ENCODE measurements at regions not wholly inside any gene's neighbourhood (a gene's known extent, or its start where the extent isn't known, plus 50 kb on each side); places are given as distances from the start of the nearest gene placed in this dataset.

DNA sequence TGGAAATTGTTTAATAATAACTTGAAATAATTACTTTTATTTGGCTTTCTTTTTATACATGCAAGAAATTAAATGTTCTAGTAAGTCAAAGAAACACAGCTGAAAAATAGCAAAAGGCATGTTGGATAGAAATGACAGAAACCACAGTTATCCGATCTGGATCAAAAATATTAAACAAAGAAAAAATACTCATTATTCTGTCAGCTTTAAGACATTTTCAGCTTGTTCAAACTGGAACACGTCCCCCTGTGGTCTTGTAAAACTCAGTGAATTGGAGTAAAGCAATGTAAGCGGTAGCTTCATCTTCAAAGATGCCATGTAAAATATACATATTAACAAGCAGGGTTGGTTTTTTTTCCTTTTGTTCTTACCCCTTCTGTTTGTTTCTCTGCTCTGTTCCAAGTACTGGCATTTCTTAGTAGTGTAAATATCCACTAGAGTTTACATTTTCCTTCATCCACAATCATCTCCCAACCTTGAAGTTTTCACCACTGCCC lies 223.4 kb downstream of the IGSF11 start:
- no peak for DNase-seq (ENCODE audit: low spot score)

DNA sequence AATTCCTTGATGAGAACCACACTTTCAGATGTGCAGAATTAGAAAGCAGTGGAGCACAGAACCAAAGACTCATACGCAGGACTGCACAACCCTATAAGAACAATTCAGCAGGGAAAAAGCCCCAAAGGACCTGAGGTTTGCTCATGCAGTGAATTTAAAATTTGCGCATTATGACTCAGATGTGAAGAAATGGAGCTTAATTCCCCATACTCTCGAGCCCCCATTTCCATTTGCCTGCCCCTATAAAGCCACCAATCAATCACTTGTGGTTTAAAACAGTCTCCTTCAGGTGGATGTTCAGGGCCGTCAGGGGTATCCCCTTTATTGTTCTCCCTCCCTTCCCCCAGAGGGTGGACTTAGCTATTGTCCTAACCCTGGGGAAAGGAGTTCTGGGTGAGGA lies 221.2 kb downstream of the IGSF11 start:
- no peak for DNase-seq (ENCODE audit: low spot score)

DNA sequence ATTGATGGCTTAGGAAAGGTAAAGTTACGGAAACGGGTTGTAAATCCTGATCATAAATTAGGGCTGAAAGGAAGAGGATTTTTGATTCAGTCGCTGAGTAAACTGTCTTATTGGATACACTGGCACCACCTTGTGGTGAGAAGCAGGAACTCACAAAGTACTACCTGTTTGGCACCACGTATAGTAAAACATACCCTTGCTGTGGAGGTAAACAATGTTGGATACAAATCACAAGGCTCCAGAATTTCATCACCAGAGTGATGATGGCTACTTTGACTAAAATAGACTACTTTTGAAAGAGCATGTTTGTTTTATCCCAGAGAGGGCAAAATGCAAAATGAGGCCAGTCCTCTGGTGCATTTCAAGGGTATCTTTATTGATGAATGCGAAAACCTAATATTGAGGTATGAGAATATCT lies 216.9 kb downstream of the IGSF11 start:
- no peak for DNase-seq (ENCODE audit: low spot score)

DNA sequence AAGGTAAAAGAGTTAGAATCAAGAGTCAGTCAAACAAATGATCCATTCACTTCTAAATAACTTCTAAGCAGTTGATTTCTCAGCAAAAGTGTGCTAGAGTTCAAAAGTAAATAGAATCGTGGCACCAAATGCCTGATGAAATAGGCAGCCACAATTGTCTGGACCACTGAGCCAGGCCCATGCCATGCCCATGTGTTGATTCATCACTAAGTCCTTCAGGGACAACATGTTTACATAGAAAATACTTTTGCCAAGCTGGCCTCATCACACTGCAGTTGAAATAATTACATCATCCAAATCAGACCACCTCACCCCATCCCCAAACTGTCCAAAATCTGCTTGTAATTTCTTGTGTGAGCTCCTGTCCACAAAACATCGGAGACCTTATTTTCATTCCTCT lies 216.3 kb downstream of the IGSF11 start:
- DNase-seq (ENCODE audit: low spot score) = no peak

DNA sequence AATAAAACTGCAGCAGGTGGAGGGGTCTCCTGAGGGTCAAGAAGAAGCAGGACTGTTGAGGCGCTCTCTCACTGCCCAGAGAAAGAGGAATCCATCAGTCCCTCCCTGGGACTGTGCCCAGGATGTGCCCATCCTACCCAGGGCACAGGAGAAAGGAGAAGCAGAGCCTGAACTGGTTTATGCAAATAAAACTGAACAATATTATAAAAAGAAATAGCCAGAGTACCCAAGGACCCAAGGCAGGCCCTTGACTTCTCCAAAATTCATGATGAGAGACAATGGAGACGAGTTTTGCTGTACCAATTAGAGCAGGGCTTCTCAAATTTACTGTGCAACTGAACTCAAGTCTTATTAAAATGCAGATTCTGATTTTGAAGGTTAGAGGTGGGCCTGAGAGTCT lies 211.0 kb downstream of the IGSF11 start:
- no peak for DNase-seq (ENCODE audit: low spot score)

DNA sequence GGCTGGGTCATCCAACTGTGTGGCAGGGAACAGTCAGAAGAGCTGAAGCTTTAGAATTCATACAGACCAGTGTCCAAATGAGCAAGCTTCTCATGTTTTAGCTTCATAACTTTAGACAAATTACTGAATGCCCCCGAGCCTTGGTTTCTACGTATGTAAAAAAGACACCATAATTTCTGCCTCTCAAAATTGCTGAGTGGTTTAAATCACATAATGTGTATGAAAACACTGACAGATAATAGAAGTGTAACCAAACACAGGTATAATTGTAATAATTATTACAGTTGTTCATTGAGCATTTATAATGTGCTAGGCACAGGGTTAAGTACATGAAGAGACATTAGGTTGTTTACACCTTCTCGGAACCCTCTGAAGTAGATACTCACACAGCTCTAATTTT lies 207.2 kb downstream of the IGSF11 start:
- no peak for DNase-seq (ENCODE audit: low spot score)

DNA sequence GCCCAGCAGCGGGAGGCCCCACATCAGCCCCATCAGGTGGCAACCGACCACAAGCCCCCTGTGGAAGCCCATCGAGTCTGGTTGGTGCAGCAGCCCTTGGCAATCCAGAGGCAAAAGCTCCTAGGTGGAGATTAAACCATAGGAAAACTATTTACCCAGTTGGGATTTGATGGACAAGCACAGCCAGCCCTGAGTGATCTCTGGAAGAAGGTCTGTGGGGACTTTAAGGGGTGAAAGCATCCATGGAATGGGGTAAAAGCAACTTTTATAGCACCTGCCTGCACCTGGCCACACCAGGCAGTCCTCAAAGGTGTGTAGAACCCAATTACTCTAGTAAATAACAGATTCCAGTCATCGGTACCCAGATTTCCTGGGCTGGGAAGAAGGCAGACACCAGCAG lies 206.3 kb downstream of the IGSF11 start:
- no peak for DNase-seq (ENCODE audit: low spot score)

DNA sequence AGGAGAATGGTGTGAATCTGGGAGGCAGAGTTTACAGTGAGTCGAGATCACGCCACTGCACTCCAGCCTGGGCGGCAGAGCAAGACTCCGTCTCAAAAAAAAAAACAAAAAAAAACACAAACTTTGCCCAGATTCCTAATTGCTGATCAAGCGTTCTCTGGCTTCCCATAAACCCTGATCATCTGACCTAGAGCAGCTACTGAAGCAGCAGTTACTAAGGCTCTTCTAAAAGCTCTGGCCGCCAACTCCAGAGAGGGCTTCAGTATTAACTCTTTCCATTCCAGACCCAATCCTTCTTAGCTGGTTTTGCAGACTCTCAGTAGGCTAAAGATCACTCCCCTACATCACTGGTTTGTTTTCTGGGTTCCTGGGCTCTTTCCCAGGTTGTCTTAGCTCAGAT lies 201.6 kb downstream of the IGSF11 start:
- no peak for DNase-seq (ENCODE audit: low spot score)

DNA sequence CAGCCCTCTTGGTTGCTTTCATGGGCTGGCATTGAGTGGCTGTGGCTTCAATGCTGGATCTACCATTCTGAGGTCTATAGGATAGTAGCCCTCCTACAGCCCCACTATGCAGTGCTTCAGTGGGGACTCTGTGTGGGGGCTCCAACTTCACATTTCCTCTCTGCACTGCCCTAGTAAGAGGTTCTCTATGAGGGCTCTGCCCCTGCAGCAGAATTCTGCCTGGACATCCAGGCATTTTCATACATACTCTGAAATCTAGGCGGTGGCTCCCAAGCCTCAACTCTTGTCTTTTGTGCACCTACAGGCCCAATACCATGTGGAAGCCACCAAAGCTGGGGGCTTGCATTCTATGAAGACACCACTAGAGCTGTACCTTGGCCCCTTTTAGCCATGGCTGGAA lies 195.8 kb downstream of the IGSF11 start:
- DNase-seq (ENCODE audit: low spot score) = no peak

DNA sequence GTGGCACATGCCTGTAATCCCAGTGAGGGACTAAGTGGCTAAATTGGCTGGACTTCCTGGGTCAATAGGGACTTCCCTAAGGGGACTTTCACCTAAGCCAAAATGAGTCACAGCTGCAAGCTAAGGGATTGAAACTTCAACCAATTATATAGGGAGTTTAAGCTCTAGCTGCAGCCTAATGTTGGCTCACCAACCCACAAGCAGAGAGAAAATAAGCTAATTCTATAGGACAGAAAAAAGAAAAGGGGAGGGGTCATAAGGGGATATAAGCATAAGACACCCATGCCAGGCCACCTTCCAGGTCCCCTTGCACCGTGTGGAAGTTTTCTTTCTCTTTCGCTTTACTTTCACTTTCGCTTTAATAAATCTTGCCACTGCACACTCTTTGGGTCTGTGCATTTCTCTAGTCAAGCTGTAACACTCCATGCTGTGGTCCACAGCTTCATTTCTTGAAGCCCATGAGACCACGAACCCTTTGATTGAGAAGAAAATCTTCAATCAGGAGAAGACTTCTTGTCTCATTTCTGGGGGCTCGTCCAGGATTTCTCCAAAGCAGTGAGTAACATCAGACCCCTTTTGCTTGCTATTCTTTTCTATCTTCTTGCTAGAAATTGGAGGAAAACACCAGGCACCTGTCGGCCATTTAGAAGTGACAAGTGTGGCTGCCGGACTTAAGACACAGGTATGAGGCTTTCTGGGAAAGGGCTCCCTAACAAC lies 192.3 kb downstream of the IGSF11 start:
- no peak for DNase-seq (ENCODE audit: low spot score)

DNA sequence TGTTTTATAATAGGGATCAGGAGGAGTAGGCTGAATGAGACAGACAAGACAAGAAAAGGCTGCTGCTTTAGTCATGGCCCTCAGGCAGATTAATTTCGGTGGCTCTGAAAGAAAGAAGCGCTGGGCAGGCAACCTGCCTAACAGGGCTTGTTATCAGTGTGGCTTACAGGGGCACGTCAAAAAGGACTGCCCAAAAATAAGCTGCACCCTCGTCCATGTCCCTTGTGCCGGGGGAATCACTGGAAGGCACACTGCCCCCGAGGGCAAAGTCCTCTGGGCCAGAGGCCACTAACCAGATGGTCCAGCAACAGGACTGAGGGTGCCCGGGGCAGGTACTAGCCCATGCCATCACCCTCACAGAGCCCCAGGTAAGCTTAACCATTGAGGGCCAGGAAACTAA lies 188.5 kb downstream of the IGSF11 start:
- no peak for DNase-seq (ENCODE audit: low spot score)

Measured in ecto neural progenitor cell (in vitro differentiated cells).